ENCODE measurements at regions not wholly inside any gene's neighbourhood (a gene's known extent, or its start where the extent isn't known, plus 50 kb on each side); places are given as distances from the start of the nearest gene placed in this dataset.

DNA sequence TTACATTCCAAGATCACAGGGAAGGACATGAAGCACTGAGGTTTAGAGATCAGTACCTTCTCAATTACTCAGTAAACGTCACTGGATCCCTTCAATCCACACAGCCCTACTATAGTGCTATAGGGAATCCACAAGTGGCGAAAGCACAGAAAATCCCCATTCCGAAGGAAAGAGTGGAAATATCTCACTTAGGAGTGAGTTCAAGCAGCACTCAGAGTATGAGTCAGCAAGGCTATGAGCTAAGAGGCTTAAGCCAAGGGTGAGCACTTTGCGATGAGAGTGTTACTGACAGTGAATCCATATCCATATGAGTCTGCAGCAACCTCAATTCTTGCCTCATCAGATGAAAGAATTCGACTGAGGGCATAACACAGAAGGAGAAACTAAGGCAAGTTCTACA is 165.1 kb downstream of the VSIG4 start:
- TF ChIP-seq, protein P1, sequence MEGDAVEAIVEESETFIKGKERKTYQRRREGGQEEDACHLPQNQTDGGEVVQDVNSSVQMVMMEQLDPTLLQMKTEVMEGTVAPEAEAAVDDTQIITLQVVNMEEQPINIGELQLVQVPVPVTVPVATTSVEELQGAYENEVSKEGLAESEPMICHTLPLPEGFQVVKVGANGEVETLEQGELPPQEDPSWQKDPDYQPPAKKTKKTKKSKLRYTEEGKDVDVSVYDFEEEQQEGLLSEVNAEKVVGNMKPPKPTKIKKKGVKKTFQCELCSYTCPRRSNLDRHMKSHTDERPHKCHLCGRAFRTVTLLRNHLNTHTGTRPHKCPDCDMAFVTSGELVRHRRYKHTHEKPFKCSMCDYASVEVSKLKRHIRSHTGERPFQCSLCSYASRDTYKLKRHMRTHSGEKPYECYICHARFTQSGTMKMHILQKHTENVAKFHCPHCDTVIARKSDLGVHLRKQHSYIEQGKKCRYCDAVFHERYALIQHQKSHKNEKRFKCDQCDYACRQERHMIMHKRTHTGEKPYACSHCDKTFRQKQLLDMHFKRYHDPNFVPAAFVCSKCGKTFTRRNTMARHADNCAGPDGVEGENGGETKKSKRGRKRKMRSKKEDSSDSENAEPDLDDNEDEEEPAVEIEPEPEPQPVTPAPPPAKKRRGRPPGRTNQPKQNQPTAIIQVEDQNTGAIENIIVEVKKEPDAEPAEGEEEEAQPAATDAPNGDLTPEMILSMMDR (conservative IDR thresholded peaks at IDR 0.05; ENCODE audit: low read length): no peak
- no peak for TF ChIP-seq EZH2phosphoT487 (IDR thresholded peaks at IDR 0.05; ENCODE audit: borderline replicate concordance, low read depth, low read length)

Measured in OCI-LY7 (cell line).